ENCODE measurements at regions not wholly inside any gene's neighbourhood (a gene's known extent, or its start where the extent isn't known, plus 50 kb on each side); places are given as distances from the start of the nearest gene placed in this dataset.

- TF ChIP-seq, protein P1, sequence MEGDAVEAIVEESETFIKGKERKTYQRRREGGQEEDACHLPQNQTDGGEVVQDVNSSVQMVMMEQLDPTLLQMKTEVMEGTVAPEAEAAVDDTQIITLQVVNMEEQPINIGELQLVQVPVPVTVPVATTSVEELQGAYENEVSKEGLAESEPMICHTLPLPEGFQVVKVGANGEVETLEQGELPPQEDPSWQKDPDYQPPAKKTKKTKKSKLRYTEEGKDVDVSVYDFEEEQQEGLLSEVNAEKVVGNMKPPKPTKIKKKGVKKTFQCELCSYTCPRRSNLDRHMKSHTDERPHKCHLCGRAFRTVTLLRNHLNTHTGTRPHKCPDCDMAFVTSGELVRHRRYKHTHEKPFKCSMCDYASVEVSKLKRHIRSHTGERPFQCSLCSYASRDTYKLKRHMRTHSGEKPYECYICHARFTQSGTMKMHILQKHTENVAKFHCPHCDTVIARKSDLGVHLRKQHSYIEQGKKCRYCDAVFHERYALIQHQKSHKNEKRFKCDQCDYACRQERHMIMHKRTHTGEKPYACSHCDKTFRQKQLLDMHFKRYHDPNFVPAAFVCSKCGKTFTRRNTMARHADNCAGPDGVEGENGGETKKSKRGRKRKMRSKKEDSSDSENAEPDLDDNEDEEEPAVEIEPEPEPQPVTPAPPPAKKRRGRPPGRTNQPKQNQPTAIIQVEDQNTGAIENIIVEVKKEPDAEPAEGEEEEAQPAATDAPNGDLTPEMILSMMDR (conservative IDR thresholded peaks at IDR 0.05; ENCODE audit: low read depth, low read length): no peak
- TF ChIP-seq EZH2 (IDR thresholded peaks at IDR 0.05; ENCODE audit: low read length, unreplicated experiment) (no peak), EZH2phosphoT487 (IDR thresholded peaks at IDR 0.05; ENCODE audit: borderline replicate concordance, low read length) (no peak)
- intact Hi-C loops (cut with micrococcal nuclease): no loop called here
- no peaks in the 10 kb centered on the region for H3K36me3 ChIP-seq (ENCODE audit: low read depth, low read length)
- H3K9ac ChIP-seq (ENCODE audit: low read length): no peak overlapping the region
- CTCF ChIA-PET: no interaction called here
- H2AFZ ChIP-seq (ENCODE audit: low read length): no peak overlapping the region
- no peaks in the 10 kb centered on the region for H3K79me2 ChIP-seq (ENCODE audit: low read length)
- H3K4me3 ChIP-seq (ENCODE audit: low read length): no peak overlapping the region
- no peak overlapping the region for H3K4me2 ChIP-seq (ENCODE audit: low read length)
- no peaks in the 10 kb centered on the region for H3F3A ChIP-seq (ENCODE audit: low read length, unreplicated experiment)
- POLR2A ChIA-PET (ENCODE audit: unreplicated experiment): no interaction called here
- no TSS peak for BruUV-seq (replicated peaks)
- no peaks in the 10 kb centered on the region for H3K9me2 ChIP-seq (replicated peaks; ENCODE audit: low read length)
- no peaks in the 10 kb centered on the region for H3K9me3 ChIP-seq (ENCODE audit: low read length)
- no peak for DNase-seq
- no peaks in the 10 kb centered on the region for H3K4me1 ChIP-seq (ENCODE audit: insufficient read depth, low read length)
- no peaks in the 10 kb centered on the region for H3K27me3 ChIP-seq (ENCODE audit: low read length)
- H4K20me1 ChIP-seq (ENCODE audit: low read length): no peaks in the 10 kb centered on the region
- no peak for ATAC-seq
- no peak overlapping the region for H3K27ac ChIP-seq (ENCODE audit: low read length)
These were observed 54.8 kb downstream of the OTUD1 start for GRCh38 chr10:23493711-23494110.

- BruUV-seq (replicated peaks): no TSS peak
- ChIA-PET CTCF (interaction anchor here (0.6 kb wide), 1 partner anchor 371 kb away, joined by 7 read pairs; no protein-coding TSS in a partner anchor), POLR2A (ENCODE audit: unreplicated experiment) (no interaction called here)
- Histone ChIP-seq H3F3A (ENCODE audit: low read length, unreplicated experiment) (no peaks in the 10 kb centered on the region), H3K9ac (ENCODE audit: low read length) (no peak overlapping the region), H4K20me1 (ENCODE audit: low read length) (no peaks in the 10 kb centered on the region), H3K9me3 (ENCODE audit: low read length) (no peaks in the 10 kb centered on the region), H3K27me3 (ENCODE audit: low read length) (no peaks in the 10 kb centered on the region), H3K36me3 (ENCODE audit: low read depth, low read length) (no peaks in the 10 kb centered on the region), H2AFZ (ENCODE audit: low read length) (no peak overlapping the region), H3K4me3 (ENCODE audit: low read length) (no peak overlapping the region), H3K9me2 (replicated peaks; ENCODE audit: low read length) (no peaks in the 10 kb centered on the region), H3K4me2 (ENCODE audit: low read length) (no peak overlapping the region), H3K79me2 (ENCODE audit: low read length) (no peaks in the 10 kb centered on the region), H3K27ac (ENCODE audit: low read length) (no peak overlapping the region), H3K4me1 (ENCODE audit: insufficient read depth, low read length) (no peaks in the 10 kb centered on the region)
- ATAC-seq: no peak
- no peak for DNase-seq
- intact Hi-C loops (cut with micrococcal nuclease): no loop called here
- TF ChIP-seq, protein P1 (conservative IDR thresholded peaks at IDR 0.05; ENCODE audit: low read depth, low read length): no peak
- TF ChIP-seq EZH2phosphoT487 (IDR thresholded peaks at IDR 0.05; ENCODE audit: borderline replicate concordance, low read length) (no peak), EZH2 (IDR thresholded peaks at IDR 0.05; ENCODE audit: low read length, unreplicated experiment) (no peak)
These were observed 57.9 kb downstream of the OTUD1 start for GRCh38 chr10:23496727-23497126.

DNA sequence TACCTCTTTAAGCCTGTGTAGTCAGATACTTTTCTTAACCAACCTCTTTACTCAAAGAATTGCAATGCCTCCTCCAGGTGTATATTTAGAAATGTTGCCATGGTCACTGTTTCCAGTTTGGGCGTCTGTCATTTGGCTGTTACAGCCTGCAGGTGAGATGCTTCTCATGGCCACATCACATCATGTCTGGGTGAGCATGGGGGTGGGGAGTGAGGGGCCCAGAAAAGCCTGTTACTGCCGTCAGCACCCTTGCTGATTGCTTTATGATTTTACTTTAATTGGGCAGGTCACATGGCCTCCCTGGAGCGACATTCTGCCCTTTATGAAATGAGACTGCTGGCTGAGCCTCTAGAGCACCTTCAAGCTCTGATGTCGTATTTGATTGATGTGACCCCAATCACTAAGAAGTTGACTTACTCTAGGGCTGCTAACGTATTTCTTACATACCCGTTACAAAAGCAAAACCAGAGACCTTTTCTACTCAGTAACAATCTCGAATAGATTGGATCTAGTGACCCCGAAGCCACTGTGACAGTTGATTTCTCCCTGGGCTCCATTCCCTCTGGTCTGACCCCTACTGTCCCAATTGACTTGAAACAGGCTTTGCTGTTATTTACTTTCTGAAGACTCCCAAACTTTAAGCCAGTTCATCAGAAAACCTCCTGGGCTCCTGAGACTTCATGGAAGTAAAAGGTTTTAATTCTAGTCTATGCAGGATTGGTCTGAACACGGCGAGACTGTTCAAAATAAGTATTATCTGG lies 60.7 kb downstream of the OTUD1 start:
- Histone ChIP-seq H3K36me3 (ENCODE audit: low read depth, low read length) (no peaks in the 10 kb centered on the region), H3K9ac (ENCODE audit: low read length) (no peak overlapping the region), H3K27me3 (ENCODE audit: low read length) (no peaks in the 10 kb centered on the region), H3K4me1 (ENCODE audit: insufficient read depth, low read length) (no peaks in the 10 kb centered on the region), H4K20me1 (ENCODE audit: low read length) (no peaks in the 10 kb centered on the region), H3K4me2 (ENCODE audit: low read length) (no peak overlapping the region), H2AFZ (ENCODE audit: low read length) (no peak overlapping the region), H3K79me2 (ENCODE audit: low read length) (no peaks in the 10 kb centered on the region), H3K9me3 (ENCODE audit: low read length) (no peaks in the 10 kb centered on the region), H3K27ac (ENCODE audit: low read length) (no peak overlapping the region), H3K4me3 (ENCODE audit: low read length) (no peak overlapping the region), H3F3A (ENCODE audit: low read length, unreplicated experiment) (no peaks in the 10 kb centered on the region), H3K9me2 (replicated peaks; ENCODE audit: low read length) (no peaks in the 10 kb centered on the region)
- TF ChIP-seq EZH2 (IDR thresholded peaks at IDR 0.05; ENCODE audit: low read length, unreplicated experiment) (no peak), EZH2phosphoT487 (IDR thresholded peaks at IDR 0.05; ENCODE audit: borderline replicate concordance, low read length) (no peak)
- TF ChIP-seq, protein P1 (conservative IDR thresholded peaks at IDR 0.05; ENCODE audit: low read depth, low read length): no peak
- DNase-seq (no peak), ATAC-seq (no peak)
- intact Hi-C loops (cut with micrococcal nuclease): no loop called here
- BruUV-seq (replicated peaks): no TSS peak
- ChIA-PET CTCF (no interaction called here), POLR2A (ENCODE audit: unreplicated experiment) (no interaction called here)
